ENCODE measurements at regions not wholly inside any gene's neighbourhood (a gene's known extent, or its start where the extent isn't known, plus 50 kb on each side); places are given as distances from the start of the nearest gene placed in this dataset.

DNA sequence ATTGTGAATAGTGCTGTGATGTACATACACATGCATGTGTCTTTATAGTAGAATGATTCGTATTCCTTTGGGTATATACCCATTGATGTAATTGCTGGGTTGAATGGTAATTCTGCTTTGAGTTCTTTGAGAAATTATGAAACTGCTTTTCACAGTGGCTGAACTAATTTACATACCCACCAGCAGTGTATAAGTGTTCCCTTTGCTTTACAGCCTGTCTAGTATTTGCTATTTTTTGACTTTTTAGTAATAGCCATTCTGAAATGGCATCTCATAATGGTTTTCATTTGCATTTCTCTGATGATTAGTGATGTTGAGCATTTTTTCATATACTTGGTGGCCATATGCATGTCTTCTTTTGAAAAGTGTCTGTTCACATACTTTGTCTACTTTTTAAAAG lies 54.5 kb upstream of the FAM78B start:
- no peak for DNase-seq (ENCODE audit: low read depth)

DNA sequence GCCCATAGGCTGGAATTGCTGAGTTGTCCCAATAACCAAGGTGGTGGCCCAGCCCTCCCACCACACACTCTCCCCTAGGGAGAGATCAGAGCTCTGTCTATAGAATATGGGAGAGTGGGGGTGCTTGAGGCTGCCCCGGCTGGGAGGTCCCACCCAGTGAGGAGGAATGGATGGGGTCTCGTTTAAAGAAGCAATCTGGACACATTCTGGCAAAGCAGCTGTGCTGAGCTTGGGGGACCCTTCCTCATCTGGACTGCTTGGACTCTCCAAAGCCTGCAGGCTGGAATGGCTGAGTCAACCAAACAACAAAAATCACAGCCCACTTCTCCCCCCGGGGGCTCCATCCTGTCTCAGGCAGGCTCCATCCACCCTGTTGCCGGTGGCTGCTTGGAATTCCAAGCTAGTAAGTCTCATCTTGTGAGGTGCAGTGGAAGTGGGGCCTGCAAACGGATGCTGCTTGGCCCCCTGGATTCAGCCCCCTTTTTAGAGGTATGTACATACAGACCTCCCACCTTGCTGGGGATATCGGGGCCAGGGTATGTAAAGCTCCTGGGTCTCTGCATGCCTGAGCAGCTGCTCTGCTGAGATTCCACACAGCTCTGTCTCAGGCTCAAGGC lies 67.1 kb upstream of the FAM78B start:
- no peak for DNase-seq (ENCODE audit: low read depth)

DNA sequence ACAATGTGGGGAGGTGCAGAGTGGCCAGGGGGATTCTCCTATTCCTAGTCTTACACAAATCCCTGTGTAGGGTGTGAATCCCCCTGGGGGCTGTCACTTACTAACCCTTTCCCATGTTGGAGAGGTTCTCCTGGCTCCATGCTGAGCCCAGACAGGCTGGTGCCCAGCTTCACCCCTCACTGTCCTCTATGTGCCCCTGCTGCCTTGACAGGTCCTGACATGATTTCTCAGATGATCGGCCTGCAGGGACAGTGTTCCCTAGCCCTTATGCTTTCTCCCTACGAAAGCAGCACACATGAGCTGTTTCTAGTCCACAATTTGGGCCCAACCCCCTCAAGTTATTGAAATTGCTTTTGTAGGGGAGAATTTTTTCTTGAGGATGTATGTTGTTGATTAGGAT lies 68.9 kb upstream of the FAM78B start:
- no peak for DNase-seq (ENCODE audit: low read depth)

DNA sequence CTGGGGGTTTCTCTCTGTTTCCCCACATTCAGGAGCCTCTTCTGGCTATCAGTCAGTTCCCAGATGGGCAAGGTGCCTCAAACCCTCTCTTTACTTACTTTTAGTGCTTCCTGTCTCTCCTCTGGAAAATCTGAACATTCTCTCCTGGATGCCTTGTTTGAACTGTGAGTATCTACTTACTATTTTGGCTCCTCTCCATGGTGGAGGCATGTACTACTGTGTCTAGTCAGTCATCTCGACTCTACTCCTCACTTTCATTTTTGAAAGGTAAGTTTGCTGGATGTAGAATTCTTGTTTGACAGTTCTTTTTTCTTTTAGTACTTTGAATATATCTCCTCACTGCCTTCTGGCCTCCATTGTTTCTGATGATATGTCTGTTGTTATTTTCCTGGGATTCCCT lies 70.9 kb upstream of the FAM78B start:
- DNase-seq (ENCODE audit: low read depth): no peak

DNA sequence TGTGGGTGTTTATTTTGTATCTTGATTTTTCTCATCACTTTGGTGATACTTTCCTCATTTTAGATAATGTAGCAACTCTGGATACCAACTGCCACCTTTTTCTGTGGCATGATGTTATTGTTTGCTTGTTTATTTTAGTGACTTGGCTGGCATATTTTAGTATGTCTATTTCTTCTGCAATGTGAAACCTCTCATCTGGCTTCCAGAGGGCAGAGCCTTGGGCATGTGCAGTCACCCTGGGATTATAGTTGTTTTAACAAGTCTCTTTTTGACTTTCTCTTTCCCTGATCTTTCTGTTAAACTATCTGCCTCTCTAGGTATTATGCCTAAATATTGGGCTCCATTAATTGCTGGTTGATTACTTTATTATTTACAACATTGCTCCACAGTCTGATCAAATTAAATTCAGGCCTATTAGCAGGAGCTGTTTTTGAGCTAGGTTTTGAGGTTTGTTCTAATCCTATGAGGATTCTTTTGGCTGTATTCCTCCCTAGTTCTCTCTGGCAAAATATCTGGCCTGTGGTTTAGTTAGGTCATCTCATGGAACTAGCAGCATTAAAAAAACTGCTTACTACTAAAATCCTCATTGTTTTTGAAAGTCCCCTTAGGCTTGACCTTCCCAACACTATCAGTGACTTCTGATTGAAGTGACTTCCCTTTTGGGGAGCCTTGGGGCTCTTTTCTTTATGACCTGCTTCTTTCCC lies 86.4 kb upstream of the FAM78B start:
- DNase-seq (ENCODE audit: low read depth): no peak

GRCh38 chr1:166258017-166258416 lies 91.2 kb upstream of the FAM78B start:
- DNase-seq (ENCODE audit: low read depth): no peak

GRCh38 chr1:166261511-166261910 lies 94.7 kb upstream of the FAM78B start:
- DNase-seq (ENCODE audit: low read depth): no peak

GRCh38 chr1:166270476-166271150 lies 103.8 kb upstream of the FAM78B start:
- DNase-seq (ENCODE audit: low read depth): no peak

- no peak for DNase-seq (ENCODE audit: low read depth)
These were observed 104.3 kb upstream of the FAM78B start for GRCh38 chr1:166271151-166271538.

DNA sequence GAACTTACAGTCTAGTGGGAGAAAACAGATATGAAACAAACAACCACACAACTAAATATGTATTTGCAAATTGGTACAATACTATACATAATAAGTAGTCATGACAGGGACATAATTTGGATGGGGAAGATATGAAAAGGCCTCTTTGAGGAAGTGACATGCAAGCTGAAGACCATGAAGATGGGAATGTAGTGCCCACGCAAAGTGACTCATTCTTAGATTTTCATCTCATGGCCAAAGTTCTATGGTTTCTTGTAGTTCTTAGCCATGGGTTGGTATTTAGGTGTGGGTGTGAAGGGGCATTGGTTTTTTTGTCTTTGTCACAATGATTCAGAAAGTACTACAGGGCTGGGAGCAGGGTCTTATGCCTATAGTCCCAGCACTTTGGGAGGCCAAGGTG lies 105.4 kb upstream of the FAM78B start:
- no peak for DNase-seq (ENCODE audit: low read depth)

- no peak for DNase-seq (ENCODE audit: low read depth)
These were observed 106.0 kb upstream of the FAM78B start for GRCh38 chr1:166272851-166273250.

DNA sequence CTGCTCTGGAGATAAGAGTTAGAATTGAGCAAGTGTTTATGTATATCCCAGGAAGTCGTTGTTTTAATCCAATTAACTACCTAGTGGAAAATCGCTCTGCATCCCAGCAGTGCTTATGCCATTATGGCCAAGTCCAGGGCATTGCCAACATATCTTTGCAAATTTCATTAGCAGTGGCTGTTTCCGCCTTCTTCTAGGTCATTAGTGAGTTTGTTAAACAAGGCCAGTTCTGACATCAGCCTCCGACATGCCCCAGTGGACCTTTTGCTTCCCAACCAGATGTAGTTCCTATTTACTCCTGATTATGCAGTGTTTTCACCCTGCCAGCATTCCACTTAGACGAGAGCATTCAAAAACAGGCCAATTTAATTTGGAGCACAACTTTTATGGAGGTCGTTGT lies 106.8 kb upstream of the FAM78B start:
- DNase-seq (ENCODE audit: low read depth): no peak

DNA sequence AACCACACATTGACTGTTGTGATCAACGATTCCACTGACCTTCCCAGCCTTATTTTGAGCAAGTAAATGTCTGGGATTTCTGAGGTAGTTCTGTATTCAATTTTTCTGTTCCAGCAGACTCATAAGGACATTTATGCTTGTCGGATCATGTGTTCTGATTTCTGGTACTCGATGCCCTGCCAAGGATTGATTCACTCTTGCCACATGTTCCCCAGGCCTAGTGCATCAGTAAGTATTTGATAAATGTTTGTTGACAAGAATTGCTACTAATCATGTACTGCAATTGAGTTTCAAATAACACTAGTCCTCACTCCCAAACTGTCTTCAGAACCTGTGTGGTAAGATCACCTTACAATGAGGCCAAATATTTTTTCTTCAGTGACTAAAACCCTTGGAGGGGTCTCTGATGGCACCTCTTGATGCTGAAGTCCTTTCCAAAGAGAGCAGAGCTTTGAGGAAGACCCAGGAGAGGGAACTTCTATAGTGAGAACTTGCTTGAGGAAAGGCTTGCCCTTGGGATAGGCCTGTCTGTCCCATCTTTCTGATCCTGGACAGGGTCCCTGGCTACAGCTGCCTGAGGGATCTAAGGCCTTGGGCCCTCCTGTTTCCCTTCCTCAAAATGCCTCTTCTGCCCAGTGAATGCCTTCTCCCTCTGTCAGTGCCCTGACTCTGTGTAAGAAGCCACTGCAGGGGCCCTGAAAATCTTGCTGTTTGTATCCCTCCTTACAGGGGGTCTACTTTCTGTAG lies 115.8 kb upstream of the FAM78B start:
- no peak for DNase-seq (ENCODE audit: low read depth)

- no peak for DNase-seq (ENCODE audit: low read depth)
These were observed 116.4 kb upstream of the FAM78B start for GRCh38 chr1:166283190-166283589.

DNA sequence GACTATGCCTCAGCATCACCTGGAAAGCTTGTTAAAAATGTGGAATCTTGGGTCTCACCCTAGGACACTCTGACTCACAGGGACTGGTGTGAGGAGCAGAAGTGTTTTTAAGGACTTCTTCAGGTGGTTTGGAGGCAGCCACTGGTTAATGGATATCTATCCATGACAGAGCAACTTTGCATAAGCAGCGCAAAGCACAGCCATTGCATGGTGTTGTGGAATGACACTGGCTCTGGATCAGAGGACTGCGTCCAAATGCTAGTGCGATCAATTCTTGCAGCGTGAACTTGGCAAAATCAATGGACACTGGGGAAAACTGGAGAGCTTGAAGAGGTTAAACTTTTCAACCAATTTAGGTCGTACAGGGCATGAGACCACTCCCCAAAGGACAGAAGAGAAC lies 116.8 kb upstream of the FAM78B start:
- no peak for DNase-seq (ENCODE audit: low read depth)

DNA sequence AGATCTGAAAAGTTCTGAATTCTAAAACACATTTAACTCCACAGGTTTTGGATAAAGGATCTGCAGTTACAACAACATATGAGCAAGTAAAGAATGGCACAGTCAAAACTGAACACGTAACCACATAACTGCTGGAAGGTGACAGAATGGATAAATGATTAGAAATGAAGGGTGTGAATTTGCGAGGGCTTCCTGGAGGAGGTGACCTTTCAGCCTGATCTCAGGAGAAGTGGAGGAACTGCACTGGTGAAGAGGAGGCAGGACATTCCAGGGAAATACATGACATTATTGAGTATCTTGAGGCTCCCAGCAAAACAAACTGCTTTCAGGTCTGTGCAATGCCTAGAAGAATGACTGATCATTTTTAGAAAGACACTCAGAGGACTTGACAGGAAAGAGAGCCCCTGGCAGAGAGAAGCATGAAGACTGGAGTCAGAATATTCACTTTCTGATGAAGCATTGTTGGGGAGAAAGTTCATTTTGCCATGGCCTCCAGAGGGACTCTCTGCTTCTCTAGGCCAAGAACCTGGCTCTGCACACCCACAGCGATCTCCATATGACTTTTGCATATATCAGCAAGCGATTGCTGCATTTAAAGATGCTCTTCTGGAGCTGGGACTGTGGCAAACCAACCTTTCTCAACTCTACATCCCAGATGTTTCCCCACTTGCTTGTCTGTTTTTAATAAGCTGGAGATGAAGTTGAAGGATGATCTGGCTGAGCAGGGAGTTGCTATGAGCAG lies 122.7 kb upstream of the FAM78B start:
- DNase-seq (ENCODE audit: low read depth): no peak

DNA sequence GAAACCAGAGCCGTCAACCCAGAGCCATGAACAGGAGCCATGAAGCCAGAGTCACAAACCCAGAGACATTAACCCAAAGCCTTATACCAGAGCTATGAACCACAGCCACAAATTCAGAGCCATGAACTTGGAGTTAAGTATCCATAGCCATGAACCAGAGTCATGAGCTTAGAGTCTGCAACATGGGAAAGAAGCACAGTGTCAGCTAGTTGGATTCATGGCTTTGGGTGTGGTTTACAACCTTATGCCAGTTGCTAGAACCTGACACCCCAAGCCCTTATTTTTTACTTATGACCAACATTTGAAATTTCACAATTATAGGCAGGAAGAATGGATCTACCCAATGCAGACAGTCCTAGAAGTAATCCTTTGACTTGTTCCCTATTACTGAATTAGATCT lies 128.9 kb upstream of the FAM78B start:
- no peak for DNase-seq (ENCODE audit: low read depth)

DNA sequence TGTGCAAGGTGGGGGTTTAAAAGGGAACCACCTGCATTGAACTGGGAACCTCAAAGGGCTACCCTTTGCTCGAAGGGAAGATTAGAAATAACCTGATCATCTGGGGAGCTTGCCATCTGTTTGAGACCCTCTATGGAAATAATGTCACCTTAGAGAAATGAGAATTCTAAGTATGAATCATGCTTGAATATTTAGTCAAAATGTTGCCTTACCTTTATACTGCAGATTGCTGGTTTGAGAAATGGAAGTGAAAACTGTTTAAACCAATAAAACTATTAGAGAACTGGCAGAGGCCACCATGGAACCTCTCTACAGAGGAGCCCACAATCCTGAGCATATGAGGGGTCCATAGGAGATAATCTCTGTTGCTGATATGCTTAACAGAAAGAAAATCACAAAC lies 131.2 kb upstream of the FAM78B start:
- no peak for DNase-seq (ENCODE audit: low read depth)

DNA sequence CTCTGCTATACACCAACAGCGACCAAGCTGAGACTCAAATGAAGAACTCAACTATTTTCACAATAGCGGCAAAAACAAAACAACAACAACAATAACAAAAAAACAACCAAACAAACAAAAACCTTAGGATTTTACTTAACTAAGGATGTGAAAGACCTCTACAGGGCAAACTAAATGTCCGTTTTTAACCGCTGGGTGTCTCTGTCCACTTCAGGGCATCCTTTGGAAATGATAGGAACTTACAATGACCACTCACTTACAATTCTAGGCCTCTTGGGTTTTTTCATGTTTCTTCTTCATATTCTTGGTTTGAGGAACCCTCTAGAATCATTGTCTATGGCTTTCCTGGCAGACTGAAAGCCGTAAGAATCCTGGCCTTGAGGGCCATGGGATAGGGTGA lies 134.0 kb upstream of the FAM78B start:
- DNase-seq (ENCODE audit: low read depth): no peak

- no peak for DNase-seq (ENCODE audit: low read depth)
These were observed 136.4 kb upstream of the FAM78B start for GRCh38 chr1:166302989-166303758.

GRCh38 chr1:166304131-166304530 lies 137.3 kb upstream of the FAM78B start:
- DNase-seq (ENCODE audit: low read depth): no peak
